ENCODE measurements at regions not wholly inside any gene's neighbourhood (a gene's known extent, or its start where the extent isn't known, plus 50 kb on each side); places are given as distances from the start of the nearest gene placed in this dataset.

- no peak for DNase-seq
- WGBS, 2 donors, result 73 to 84% methylated on average over 1 of the region's 1 CpG
These were observed 1916.7 kb downstream of the EFNA5 start for GRCh38 chr5:105754056-105754455.

GRCh38 chr5:105752801-105753200, 1917.9 kb downstream of the EFNA5 start:
- H3K36me3 ChIP-seq, result no peaks in the 10 kb centered on the region
- H3K27me3 ChIP-seq, result no peaks in the 10 kb centered on the region
- peaks cover 0 to 7% (median 0%) of the 10 kb centered on the region in 11 donors for H3K9me3 ChIP-seq
- no peak for TF ChIP-seq CTCF (IDR thresholded peaks at IDR 0.05)
- no peaks in the 10 kb centered on the region for H3K4me1 ChIP-seq
- ATAC-seq (no peak), DNase-seq (no peak)
- no peak overlapping the region for H3K27ac ChIP-seq
- no peak overlapping the region for H3K4me3 ChIP-seq
- intact Hi-C loops (cut with DNase I), result no loop called here
- 88 to 92% methylated on average over 3 of the region's 3 CpGs for WGBS, 2 donors

More at GRCh38 chr5:105754056-105754455, 1916.7 kb downstream of the EFNA5 start:
- peaks cover 0 to 17% (median 4%) of the 10 kb centered on the region in 11 donors for H3K9me3 ChIP-seq
- no peaks in the 10 kb centered on the region for H3K4me1 ChIP-seq
- H3K36me3 ChIP-seq, result no peaks in the 10 kb centered on the region
- H3K27ac ChIP-seq, result no peak overlapping the region
- TF ChIP-seq CTCF (IDR thresholded peaks at IDR 0.05), result no peak
- intact Hi-C loops (cut with DNase I), result no loop called here
- no peak for ATAC-seq
- H3K27me3 ChIP-seq, result no peaks in the 10 kb centered on the region
- H3K4me3 ChIP-seq, result no peak overlapping the region

- Histone ChIP-seq H3K4me1 (no peaks in the 10 kb centered on the region), H3K4me3 (no peak overlapping the region), H3K27me3 (no peaks in the 10 kb centered on the region), H3K36me3 (no peaks in the 10 kb centered on the region), H3K9me3 (peaks cover 0 to 8% (median 0%) of the 10 kb centered on the region in 11 donors), H3K27ac (no peak overlapping the region)
- ATAC-seq (no peak), DNase-seq (no peak)
- no peak for TF ChIP-seq CTCF (IDR thresholded peaks at IDR 0.05)
- intact Hi-C loops (cut with DNase I), result no loop called here
These were observed 1918.8 kb downstream of the EFNA5 start for GRCh38 chr5:105751908-105752307.

- ATAC-seq (no peak), DNase-seq (no peak)
- Histone ChIP-seq H3K4me3 (no peak overlapping the region), H3K4me1 (no peaks in the 10 kb centered on the region), H3K9me3 (peaks cover 0 to 15% (median 0%) of the 10 kb centered on the region in 11 donors), H3K27me3 (no peaks in the 10 kb centered on the region), H3K36me3 (no peaks in the 10 kb centered on the region), H3K27ac (no peak overlapping the region)
- no peak for TF ChIP-seq CTCF (IDR thresholded peaks at IDR 0.05)
- intact Hi-C loops (cut with DNase I), result no loop called here
These were observed 1925.6 kb downstream of the EFNA5 start for GRCh38 chr5:105745111-105745510.

GRCh38 chr5:105740242-105740641, 1930.5 kb downstream of the EFNA5 start:
- Histone ChIP-seq H3K36me3 (no peaks in the 10 kb centered on the region), H3K27me3 (no peaks in the 10 kb centered on the region), H3K9me3 (peaks cover 0 to 18% (median 0%) of the 10 kb centered on the region in 11 donors), H3K4me1 (no peaks in the 10 kb centered on the region), H3K27ac (no peak overlapping the region), H3K4me3 (no peak overlapping the region)
- intact Hi-C loops (cut with DNase I), result no loop called here
- DNase-seq (no peak), ATAC-seq (no peak)
- WGBS, 2 donors, result 62 to 66% methylated on average over 3 of the region's 3 CpGs
- no peak for TF ChIP-seq CTCF (IDR thresholded peaks at IDR 0.05)
